Transverse colon (tissue), 4 donors: ENCODE measurements at regions not wholly inside any gene's neighbourhood (a gene's known extent, or its start where the extent isn't known, plus 50 kb on each side); places are given as distances from the start of the nearest gene placed in this dataset.

Source experiments
- DNase-seq: peaks from one replicate; pipeline ENCODE4 v3.0.0-alpha.2; 2019
- H3K27ac ChIP-seq, 4 donors: fragments of 200-600 bp; sonication (generic); 2 replicates each; pipeline ENCODE4 v1.5.1; 2016 to 2018; ENCODE audit warnings: inconsistent platforms in 4 of 4
- H3K27me3 ChIP-seq: fragments of 200-600 bp; sonication (generic); 2 replicates; pipeline ENCODE4 v1.5.1; 2017; ENCODE audit warnings: inconsistent platforms
- H3K36me3 ChIP-seq, 4 donors: fragments of 200-600 bp; sonication (generic); 2 replicates each; pipeline ENCODE4 v1.5.1; 2017 to 2019; ENCODE audit warnings: inconsistent platforms in 4 of 4
- H3K4me1 ChIP-seq, 4 donors: fragments of 200-600 bp; sonication (generic); 2 replicates each; pipeline ENCODE4 v1.5.1; 2017 to 2020; ENCODE audit warnings: inconsistent platforms in 4 of 4
- H3K4me3 ChIP-seq, 4 donors: fragments of 200-600 bp; sonication (generic); 1 replicate in 1 of 4; 2 replicates in 3 of 4; pipeline versions ENCODE4 v1.5.1 to v1.6.1; 2017 to 2019; ENCODE audit warnings: inconsistent platforms in 4 of 4
- H3K9me3 ChIP-seq, 2 donors: fragments of 200-600 bp; sonication (generic); 2 replicates each; pipeline ENCODE4 v1.5.1; 2017 to 2019; ENCODE audit warnings: inconsistent platforms in 2 of 2
- CTCF ChIP-seq, 5 experiments: fragments of 200-600 bp in 3 of 5; fragments of 450-650 bp in 2 of 5; sonication (generic) in 3 of 5; IDR thresholded peaks; 1 replicate in 2 of 5; 2 replicates in 3 of 5; pipeline ENCODE4 v1.5.1; 2016 to 2017; ENCODE audit warnings: antibody characterized with exemption in 5 of 5, inconsistent platforms in 3 of 5, mild to moderate bottlenecking in 2 of 5, moderate library complexity in 1 of 5
- EP300 ChIP-seq: sonication (generic); formaldehyde crosslinking; IDR thresholded peaks from one replicate; pipeline ENCODE4 v1.6.1; 2017; ENCODE audit warnings: antibody characterized with exemption, low read depth
- POLR2A ChIP-seq: fragments of 450-650 bp; IDR thresholded peaks from one replicate; pipeline ENCODE4 v1.6.1; 2016; ENCODE audit warnings: antibody characterized with exemption, mild to moderate bottlenecking, moderate library complexity
- POLR2AphosphoS5 ChIP-seq, 3 donors: sonication (generic); formaldehyde crosslinking; IDR thresholded peaks; one replicate each; pipeline ENCODE4 v1.6.1; 2016; ENCODE audit warnings: antibody characterized with exemption in 3 of 3
- WGBS, 2 donors: methylation state at CpG; one replicate each; pipeline ENCODE4 v1.1.5; 2018; ENCODE audit warnings: low coverage in 1 of 2; 5-methylcytosine and 5-hydroxymethylcytosine counted together
- in situ Hi-C, 4 donors: fragments of 200-750 bp; cut with MboI; loops; one replicate each; pipeline versions ENCODE4 v1.15.0 to v1.15.1; 2017; ENCODE audit warnings: low sequenced_read_pairs in 3 of 4, low pct_ligation_motif_present in 1 of 4, low pct_unique_long_range_greater_than_20kb in 1 of 4
- intact Hi-C: fragments of 100-400 bp; cut with DNase I; formaldehyde crosslinking; loops from one replicate; pipeline ENCODE4 v1.15.1; 2023; ENCODE audit warnings: low total_unique reads

GRCh38 chr1:222936042-222936441 lies 121.2 kb downstream of the DISP1 start:
- WGBS, 2 donors = 96 to 100% methylated on average over 2 of the region's 2 CpGs
- H3K4me3 ChIP-seq = no peak overlapping the region
- in situ Hi-C loops (no loop called here), intact Hi-C loops (no loop called here)
- peak overlapping the region in 2 of 4 donors; percentile 6 to 55 for H3K27ac ChIP-seq
- no peaks in the 10 kb centered on the region for H3K9me3 ChIP-seq
- no peaks in the 10 kb centered on the region for H3K36me3 ChIP-seq
- no peaks in the 10 kb centered on the region for H3K27me3 ChIP-seq
- TF ChIP-seq EP300 (no peak), CTCF (IDR thresholded peaks at IDR 0.05) (no peak), POLR2AphosphoS5 (IDR thresholded peaks at IDR 0.05) (no peak), POLR2A (no peak)
- no peak for DNase-seq
- H3K4me1 ChIP-seq = no peaks in the 10 kb centered on the region

- in situ Hi-C loops = no loop called here
- TF ChIP-seq POLR2AphosphoS5 (IDR thresholded peaks at IDR 0.05) = no peak
- DNase-seq = no peak
- intact Hi-C loops = no loop called here
- no peaks in the 10 kb centered on the region for H3K9me3 ChIP-seq
- no peaks in the 10 kb centered on the region for H3K36me3 ChIP-seq
- no peaks in the 10 kb centered on the region for H3K27me3 ChIP-seq
- no peak overlapping the region for H3K27ac ChIP-seq
- H3K4me3 ChIP-seq = no peak overlapping the region
- WGBS, 2 donors = 93 to 100% methylated on average over 1 of the region's 1 CpG
- H3K4me1 ChIP-seq = no peaks in the 10 kb centered on the region
These were observed 124.1 kb downstream of the DISP1 start for GRCh38 chr1:222938986-222939385.

GRCh38 chr1:222940095-222940494 lies 125.3 kb downstream of the DISP1 start:
- 87 to 93% methylated on average over 4 to 5 of the region's 5 CpGs for WGBS, 2 donors
- intact Hi-C loops (no loop called here), in situ Hi-C loops (no loop called here)
- Histone ChIP-seq H3K27ac (no peak overlapping the region), H3K4me3 (no peak overlapping the region), H3K4me1 (no peaks in the 10 kb centered on the region), H3K9me3 (no peaks in the 10 kb centered on the region), H3K27me3 (no peaks in the 10 kb centered on the region), H3K36me3 (no peaks in the 10 kb centered on the region)
- no peak for TF ChIP-seq POLR2AphosphoS5 (IDR thresholded peaks at IDR 0.05)
- no peak for TF ChIP-seq POLR2A
- no peak for TF ChIP-seq CTCF (IDR thresholded peaks at IDR 0.05)
- no peak for TF ChIP-seq EP300
- no peak for DNase-seq

- no peak for TF ChIP-seq POLR2AphosphoS5 (IDR thresholded peaks at IDR 0.05)
- TF ChIP-seq POLR2A = no peak
- TF ChIP-seq CTCF (IDR thresholded peaks at IDR 0.05) = no peak
- TF ChIP-seq EP300 = no peak
- no peak overlapping the region for H3K27ac ChIP-seq
- intact Hi-C loops = no loop called here
- DNase-seq = no peak
- H3K27me3 ChIP-seq = no peaks in the 10 kb centered on the region
- no peaks in the 10 kb centered on the region for H3K9me3 ChIP-seq
- in situ Hi-C loops = no loop called here
- 60 to 74% methylated on average over 2 of the region's 2 CpGs for WGBS, 2 donors
- no peaks in the 10 kb centered on the region for H3K4me1 ChIP-seq
- H3K36me3 ChIP-seq = no peaks in the 10 kb centered on the region
- H3K4me3 ChIP-seq = no peak overlapping the region
These were observed 126.1 kb downstream of the DISP1 start for GRCh38 chr1:222940906-222941305.

- TF ChIP-seq POLR2AphosphoS5 (IDR thresholded peaks at IDR 0.05) = no peak
- no peak for TF ChIP-seq CTCF (IDR thresholded peaks at IDR 0.05)
- no peak for TF ChIP-seq EP300
- TF ChIP-seq POLR2A = no peak
- Histone ChIP-seq H3K27me3 (no peaks in the 10 kb centered on the region), H3K27ac (no peak overlapping the region), H3K4me1 (no peaks in the 10 kb centered on the region), H3K9me3 (no peaks in the 10 kb centered on the region), H3K36me3 (no peaks in the 10 kb centered on the region), H3K4me3 (no peak overlapping the region)
- no peak for DNase-seq
- in situ Hi-C loops (no loop called here), intact Hi-C loops (no loop called here)
- 75 to 94% methylated on average over 1 of the region's 1 CpG for WGBS, 2 donors
These were observed 126.6 kb downstream of the DISP1 start for GRCh38 chr1:222941425-222941824.
